PFSK-1 (cell line): ENCODE measurements at regions not wholly inside any gene's neighbourhood (a gene's known extent, or its start where the extent isn't known, plus 50 kb on each side); places are given as distances from the start of the nearest gene placed in this dataset.

ENCODE experiments used
- FOXP2 ChIP-seq: optimal IDR thresholded peaks from 2 replicates; pipeline ENCODE3; 2011; ENCODE audit warnings: borderline replicate concordance, control low read depth, inconsistent platforms; ENCODE audit not compliant: insufficient read depth; ENCODE audit errors: extremely low read length, extremely low read depth
- POLR2AphosphoS5 ChIP-seq: IDR thresholded peaks from 2 replicates; pipeline ENCODE4 v1.6.1; 2012; ENCODE audit warnings: low read depth, mild to moderate bottlenecking, control low read depth, low read length, moderate library complexity
- SIN3A ChIP-seq: IDR thresholded peaks from 2 replicates; pipeline ENCODE4 v1.6.1; 2012; ENCODE audit warnings: mild to moderate bottlenecking, low read length, moderate library complexity, borderline replicate concordance; ENCODE audit not compliant: insufficient read depth
- TAF1 ChIP-seq: IDR thresholded peaks from 2 replicates; pipeline ENCODE4 v1.6.1; 2012; ENCODE audit warnings: low read length, control low read depth, borderline replicate concordance; ENCODE audit not compliant: insufficient read depth
- TF ChIP-seq, protein P1 (sequence below), 2 experiments: IDR thresholded peaks; 2 replicates each; pipeline versions ENCODE4 v1.6.1 to v1.8.0; 2011 to 2012; ENCODE audit warnings: low read depth in 2 of 2, low read length in 2 of 2, control low read depth in 1 of 2, inconsistent platforms in 1 of 2, mild to moderate bottlenecking in 1 of 2, moderate library complexity in 1 of 2; ENCODE audit not compliant: insufficient read depth in 1 of 2

GRCh38 chr11:134585666-134586610 is 173.9 kb upstream of the B3GAT1 start:
- TF ChIP-seq POLR2AphosphoS5 (no peak), TAF1 (no peak), FOXP2 (no peak), SIN3A (no peak)
- TF ChIP-seq, protein P1, sequence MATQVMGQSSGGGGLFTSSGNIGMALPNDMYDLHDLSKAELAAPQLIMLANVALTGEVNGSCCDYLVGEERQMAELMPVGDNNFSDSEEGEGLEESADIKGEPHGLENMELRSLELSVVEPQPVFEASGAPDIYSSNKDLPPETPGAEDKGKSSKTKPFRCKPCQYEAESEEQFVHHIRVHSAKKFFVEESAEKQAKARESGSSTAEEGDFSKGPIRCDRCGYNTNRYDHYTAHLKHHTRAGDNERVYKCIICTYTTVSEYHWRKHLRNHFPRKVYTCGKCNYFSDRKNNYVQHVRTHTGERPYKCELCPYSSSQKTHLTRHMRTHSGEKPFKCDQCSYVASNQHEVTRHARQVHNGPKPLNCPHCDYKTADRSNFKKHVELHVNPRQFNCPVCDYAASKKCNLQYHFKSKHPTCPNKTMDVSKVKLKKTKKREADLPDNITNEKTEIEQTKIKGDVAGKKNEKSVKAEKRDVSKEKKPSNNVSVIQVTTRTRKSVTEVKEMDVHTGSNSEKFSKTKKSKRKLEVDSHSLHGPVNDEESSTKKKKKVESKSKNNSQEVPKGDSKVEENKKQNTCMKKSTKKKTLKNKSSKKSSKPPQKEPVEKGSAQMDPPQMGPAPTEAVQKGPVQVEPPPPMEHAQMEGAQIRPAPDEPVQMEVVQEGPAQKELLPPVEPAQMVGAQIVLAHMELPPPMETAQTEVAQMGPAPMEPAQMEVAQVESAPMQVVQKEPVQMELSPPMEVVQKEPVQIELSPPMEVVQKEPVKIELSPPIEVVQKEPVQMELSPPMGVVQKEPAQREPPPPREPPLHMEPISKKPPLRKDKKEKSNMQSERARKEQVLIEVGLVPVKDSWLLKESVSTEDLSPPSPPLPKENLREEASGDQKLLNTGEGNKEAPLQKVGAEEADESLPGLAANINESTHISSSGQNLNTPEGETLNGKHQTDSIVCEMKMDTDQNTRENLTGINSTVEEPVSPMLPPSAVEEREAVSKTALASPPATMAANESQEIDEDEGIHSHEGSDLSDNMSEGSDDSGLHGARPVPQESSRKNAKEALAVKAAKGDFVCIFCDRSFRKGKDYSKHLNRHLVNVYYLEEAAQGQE (IDR thresholded peaks at IDR 0.05; ENCODE audit: insufficient read depth in 1 of 2, low read depth in 2 of 2, low read length in 2 of 2) = no peak

DNA sequence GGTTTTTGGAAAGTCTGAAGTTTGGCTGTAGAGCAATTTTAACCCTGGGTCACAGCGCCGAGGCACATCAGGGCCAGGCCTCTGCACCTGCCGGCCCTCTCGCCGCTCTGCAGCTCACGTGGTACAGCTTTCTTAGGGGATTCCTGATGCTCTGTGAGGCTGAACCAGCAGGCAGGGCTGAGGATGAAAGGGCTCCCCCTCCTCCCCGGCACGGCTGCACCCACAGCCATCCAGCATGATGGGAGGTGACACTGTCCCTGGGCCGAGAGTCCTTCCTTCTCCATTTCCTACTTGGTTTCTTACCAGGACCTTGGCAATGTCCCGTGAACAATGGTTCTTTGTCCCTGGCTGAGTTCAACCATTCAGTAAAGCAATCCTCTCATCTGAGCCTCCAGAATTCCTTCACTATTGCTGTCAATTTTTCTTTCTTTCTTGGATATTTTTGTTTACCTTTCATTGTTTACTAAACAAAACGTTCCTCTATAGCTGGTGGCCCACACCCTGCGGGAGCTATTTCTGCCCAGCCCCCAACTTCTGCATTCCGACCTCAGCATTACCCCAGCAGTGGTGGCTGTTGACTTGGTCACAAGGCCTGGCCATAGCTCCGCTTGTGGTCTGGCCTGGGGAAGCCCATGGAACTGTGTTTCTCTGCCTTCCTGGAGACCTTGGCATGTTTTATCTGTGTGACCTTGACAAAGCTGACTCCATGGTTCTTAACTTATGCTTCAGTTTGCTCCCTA is 172.8 kb upstream of the B3GAT1 start:
- TF ChIP-seq, protein P1 (IDR thresholded peaks at IDR 0.05; ENCODE audit: insufficient read depth in 1 of 2, low read depth in 2 of 2, low read length in 2 of 2) = no peak
- no peak for TF ChIP-seq SIN3A

DNA sequence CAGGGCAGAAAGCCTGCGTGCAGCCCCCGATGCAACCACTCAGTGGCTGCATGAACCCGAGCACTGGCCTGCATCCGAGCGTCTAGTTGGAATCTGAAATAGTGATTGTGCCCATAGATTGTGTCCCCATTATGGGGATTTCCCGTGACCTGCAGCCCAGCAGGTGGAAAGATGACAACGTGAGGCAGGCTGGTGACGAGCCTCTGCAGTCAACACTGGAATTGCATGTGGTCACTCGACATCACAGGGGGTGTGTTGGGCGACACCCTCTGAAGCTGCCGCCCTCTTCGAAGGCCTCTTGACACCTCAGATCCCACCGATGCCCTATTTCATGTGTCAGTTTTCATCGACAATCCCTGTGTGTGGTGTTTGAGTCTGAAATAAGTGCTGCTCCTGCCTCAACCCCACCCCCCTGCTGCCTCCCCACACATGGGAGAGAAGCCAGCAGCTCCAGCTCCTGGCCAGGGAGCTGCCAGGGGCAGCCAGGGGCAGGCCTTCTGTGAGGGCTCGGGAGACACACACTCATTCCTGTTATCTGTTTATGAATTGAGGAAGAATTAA is 172.0 kb upstream of the B3GAT1 start:
- TF ChIP-seq SIN3A (no peak), POLR2AphosphoS5 (no peak), FOXP2 (no peak), TAF1 (no peak)
- TF ChIP-seq, protein P1 (IDR thresholded peaks at IDR 0.05; ENCODE audit: insufficient read depth in 1 of 2, low read depth in 2 of 2, low read length in 2 of 2) = no peak

DNA sequence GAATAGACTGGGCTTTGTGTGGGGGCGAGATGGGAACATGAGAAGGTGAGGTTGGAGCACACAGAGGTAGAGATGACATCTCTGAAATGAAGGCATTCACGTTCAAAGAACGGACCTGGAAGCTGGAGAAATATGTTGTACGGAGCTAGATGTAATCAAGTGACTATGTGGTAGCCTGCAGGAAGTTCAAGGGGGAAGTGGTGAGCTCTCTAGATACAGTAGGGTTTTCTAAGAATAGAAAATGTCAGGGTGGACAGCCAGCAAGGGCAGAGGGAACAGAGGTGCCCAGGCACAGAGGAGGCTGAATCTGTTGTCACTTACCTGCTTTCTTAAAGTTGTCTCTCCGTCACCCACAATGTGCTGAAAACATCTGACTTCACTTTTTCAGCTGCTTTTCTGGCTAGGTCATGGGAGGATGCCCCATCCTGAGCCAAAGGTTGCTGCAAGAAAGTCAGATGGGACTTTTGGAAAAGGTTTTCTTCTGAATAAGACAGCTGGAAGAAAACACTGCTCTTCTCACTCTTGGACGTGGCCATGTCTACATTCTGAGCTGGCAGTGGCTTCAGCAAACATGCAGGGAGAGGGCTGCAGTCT is 171.5 kb upstream of the B3GAT1 start:
- TF ChIP-seq SIN3A = no peak
- TF ChIP-seq, protein P1 (IDR thresholded peaks at IDR 0.05; ENCODE audit: insufficient read depth in 1 of 2, low read depth in 2 of 2, low read length in 2 of 2) = no peak
- TF ChIP-seq POLR2AphosphoS5 = no peak
- no peak for TF ChIP-seq TAF1
- no peak for TF ChIP-seq FOXP2
